Activated T-helper 2 cell treated with anti-CD3 and anti-CD28 coated beads, Interferon-gamma antibody, Interleukin-2, Interleukin-4, amounts not matched to agents 10 μg/mL and 5 μg/mL and 100 μg/mL, durations not matched to agents 14 hours and 24 hours and 36 hours (primary cell): ENCODE measurements at regions not wholly inside any gene's neighbourhood (a gene's known extent, or its start where the extent isn't known, plus 50 kb on each side); places are given as distances from the start of the nearest gene placed in this dataset.

ENCODE experiments used
- DNase-seq: peaks from one replicate; pipeline ENCODE4 v3.0.0; 2021; ENCODE audit warnings: low spot score
- H3K27ac Mint-ChIP-seq: one replicate; pipeline ENCODE4 v1.8.0; 2021; ENCODE audit warnings: mixed read lengths
- H3K27me3 Mint-ChIP-seq: one replicate; pipeline ENCODE4 v1.8.0; 2021; ENCODE audit warnings: low read depth, mixed read lengths
- H3K36me3 Mint-ChIP-seq: one replicate; pipeline ENCODE4 v1.8.0; 2021; ENCODE audit warnings: low read depth, mixed read lengths
- H3K4me1 Mint-ChIP-seq: one replicate; pipeline ENCODE4 v1.8.0; 2021; ENCODE audit warnings: low read depth, mixed read lengths
- H3K4me3 Mint-ChIP-seq: one replicate; pipeline ENCODE4 v1.8.0; 2021; ENCODE audit warnings: low read depth, mild to moderate bottlenecking, moderate library complexity, mixed read lengths
- H3K9me3 Mint-ChIP-seq: one replicate; pipeline ENCODE4 v1.8.0; 2021; ENCODE audit warnings: mixed read lengths
- intact Hi-C: fragments of 100-400 bp; cut with micrococcal nuclease; formaldehyde crosslinking; loops from one replicate; pipeline ENCODE4 v1.15.1; 2023

DNA sequence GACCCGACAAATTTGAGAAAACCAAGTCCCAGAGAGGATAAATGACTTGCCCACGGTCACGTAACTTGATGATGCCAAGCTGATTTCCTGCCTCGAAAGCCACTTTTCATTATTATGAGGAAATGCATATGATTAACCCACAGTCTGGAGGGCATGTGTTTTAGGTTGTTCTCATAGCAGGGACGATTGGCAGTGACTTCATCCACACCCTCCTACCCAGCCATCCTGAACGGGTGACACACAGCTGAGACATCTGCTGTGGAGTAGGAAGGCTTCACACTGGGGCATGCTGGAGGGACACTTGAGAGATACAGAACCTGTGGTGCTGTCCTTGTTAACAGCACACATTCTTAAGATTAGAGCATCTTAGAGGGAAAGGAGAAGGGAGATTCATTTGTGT lies 65.4 kb upstream of the WDFY2 start:
- H3K27ac Mint-ChIP-seq = no peak overlapping the region
- H3K4me3 Mint-ChIP-seq = no peak overlapping the region
- peaks cover 27% of the 10 kb centered on the region for H3K4me1 Mint-ChIP-seq
- intact Hi-C loops = no loop called here
- no peaks in the 10 kb centered on the region for H3K27me3 Mint-ChIP-seq
- H3K9me3 Mint-ChIP-seq = no peaks in the 10 kb centered on the region
- no peak for DNase-seq
- no peaks in the 10 kb centered on the region for H3K36me3 Mint-ChIP-seq

DNA sequence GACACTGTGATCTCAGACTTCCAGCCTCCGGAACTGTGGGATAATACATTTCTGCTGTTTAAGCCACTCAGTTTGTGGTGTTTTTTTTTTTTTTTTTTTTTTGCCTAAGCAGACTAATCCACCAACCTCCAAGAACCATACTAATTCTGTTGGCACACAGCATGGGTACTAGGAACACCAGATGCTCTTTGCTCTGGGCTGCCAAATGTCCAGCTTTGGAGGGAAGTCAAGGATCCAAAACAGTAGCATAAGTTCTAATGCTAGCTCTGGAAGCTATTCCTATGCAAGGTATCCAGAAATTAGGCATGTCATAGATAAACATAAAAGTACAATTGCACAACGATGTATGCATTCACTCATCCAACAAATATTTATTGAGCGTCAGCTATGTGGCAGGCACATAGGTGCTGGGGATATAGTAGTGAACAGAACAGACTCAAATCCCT lies 64.5 kb upstream of the WDFY2 start:
- Mint-ChIP-seq H3K4me3 (no peak overlapping the region), H3K27ac (no peak overlapping the region), H3K27me3 (no peaks in the 10 kb centered on the region), H3K9me3 (no peaks in the 10 kb centered on the region), H3K36me3 (no peaks in the 10 kb centered on the region), H3K4me1 (peaks cover 27% of the 10 kb centered on the region)
- intact Hi-C loops = no loop called here
- no peak for DNase-seq

DNA sequence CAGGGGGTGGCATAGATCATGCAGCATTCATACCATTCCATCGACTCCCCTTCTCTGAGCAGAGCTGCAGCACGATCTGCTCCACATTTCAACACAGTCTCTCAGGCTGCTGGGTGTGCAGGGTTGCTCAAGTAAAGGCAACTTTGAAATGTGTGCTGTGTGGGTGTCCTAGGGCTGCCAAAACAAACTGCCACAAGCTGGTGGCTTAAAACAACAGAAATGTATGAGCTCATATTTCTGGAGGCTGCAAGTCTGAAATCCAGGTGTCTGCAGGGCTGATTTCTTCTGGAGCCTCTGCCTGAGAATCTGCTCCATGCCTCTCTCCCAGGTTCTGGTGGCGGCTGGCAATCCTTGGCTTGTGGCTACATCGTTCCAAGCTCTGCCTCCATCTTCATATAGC lies 63.7 kb upstream of the WDFY2 start:
- Mint-ChIP-seq H3K9me3 (no peaks in the 10 kb centered on the region), H3K27ac (no peak overlapping the region)
- intact Hi-C loops = no loop called here

DNA sequence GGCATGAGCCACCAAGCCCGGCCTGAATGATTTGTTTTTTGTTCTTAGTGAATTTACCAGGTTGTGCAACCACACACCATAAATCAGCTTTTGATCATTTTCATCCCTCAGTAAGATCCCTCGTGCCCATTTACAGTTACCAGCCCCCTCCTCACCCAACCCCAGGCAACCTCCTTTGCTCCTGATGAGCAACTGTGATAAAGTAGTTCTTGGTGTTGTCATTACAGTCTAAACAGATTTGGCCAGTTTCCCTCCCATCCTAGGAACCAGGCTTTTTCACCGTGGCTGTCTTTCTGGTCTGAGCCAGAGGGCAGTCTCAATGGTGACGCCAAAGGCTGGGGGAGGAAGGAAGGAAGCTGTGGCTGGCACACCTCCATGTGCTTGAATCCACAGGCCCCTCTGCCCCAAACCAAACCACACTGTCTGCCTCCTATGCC lies 61.2 kb upstream of the WDFY2 start:
- no peaks in the 10 kb centered on the region for H3K9me3 Mint-ChIP-seq
- H3K4me1 Mint-ChIP-seq = peaks cover 24% of the 10 kb centered on the region
- no peak for DNase-seq
- intact Hi-C loops = loop anchor here (1.0 kb wide), 1 partner anchor 21 kb away; no protein-coding TSS in a partner anchor
- no peaks in the 10 kb centered on the region for H3K36me3 Mint-ChIP-seq
- H3K4me3 Mint-ChIP-seq = no peak overlapping the region
- no peak overlapping the region for H3K27ac Mint-ChIP-seq
- H3K27me3 Mint-ChIP-seq = no peaks in the 10 kb centered on the region

More for the DNA sequence above, 63.7 kb upstream of the WDFY2 start:
- Mint-ChIP-seq H3K27me3 (no peaks in the 10 kb centered on the region), H3K36me3 (no peaks in the 10 kb centered on the region), H3K4me3 (no peak overlapping the region), H3K4me1 (peaks cover 27% of the 10 kb centered on the region)
- DNase-seq = no peak

DNA sequence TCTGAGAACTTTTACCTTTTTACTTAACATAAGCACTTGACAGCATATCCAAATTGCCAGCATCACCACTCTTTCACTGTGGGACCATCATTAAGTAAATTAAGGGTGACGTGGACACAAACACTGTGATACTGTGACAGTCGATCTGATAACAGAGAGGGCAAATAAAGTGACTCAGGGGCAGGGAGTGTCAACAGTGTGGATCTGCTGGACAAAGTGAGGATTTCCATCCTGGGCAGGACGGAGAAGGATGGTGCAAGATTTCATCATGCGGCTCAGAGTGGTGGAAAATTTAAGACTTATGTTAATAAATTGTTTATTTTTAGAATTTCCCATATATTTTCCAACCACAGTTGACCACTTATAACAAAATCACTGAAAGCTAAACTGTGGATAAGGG lies 60.0 kb upstream of the WDFY2 start:
- Mint-ChIP-seq H3K27me3 (no peaks in the 10 kb centered on the region), H3K36me3 (peaks cover 5% of the 10 kb centered on the region), H3K27ac (no peak overlapping the region), H3K4me1 (peaks cover 17% of the 10 kb centered on the region), H3K4me3 (no peak overlapping the region), H3K9me3 (peaks cover 6% of the 10 kb centered on the region)
- DNase-seq = no peak
- intact Hi-C loops = loop anchor here (2.0 kb wide), 3 partner anchors 38 to 72 kb away; partner anchors contain the start of genes INTS6 and WDFY2

DNA sequence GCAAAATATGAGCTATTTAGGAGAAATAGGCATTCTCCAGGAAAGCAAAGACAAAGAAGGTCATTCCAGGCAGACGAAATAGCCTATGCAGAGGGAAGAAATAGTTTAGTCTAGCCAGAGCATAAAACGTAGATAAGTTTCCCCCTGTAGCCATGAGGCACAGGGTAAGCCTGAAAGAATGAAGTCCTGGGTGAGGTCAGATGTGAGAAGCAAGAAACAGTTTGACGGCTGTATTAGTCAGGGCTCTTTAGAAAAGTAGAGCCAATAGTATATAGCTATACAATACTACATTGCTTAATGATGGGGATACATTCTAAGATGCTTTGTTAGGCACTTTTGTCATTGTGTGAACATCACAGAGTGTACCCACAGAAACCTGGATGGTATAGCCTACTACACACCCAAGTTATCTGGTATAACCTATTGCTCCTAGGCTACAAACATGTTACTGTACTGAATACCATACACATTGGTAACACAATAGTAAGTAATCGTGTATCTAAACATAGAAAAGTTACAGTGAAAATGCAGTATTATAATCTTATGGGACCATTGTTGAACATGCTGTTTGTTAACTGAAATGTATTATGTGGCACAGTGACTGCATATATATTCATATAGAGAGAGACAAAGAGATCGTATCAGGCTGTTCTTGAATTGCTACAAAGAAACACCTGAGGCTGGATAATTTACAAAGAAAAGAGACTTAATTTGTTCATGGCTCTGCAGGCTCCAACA lies 59.3 kb upstream of the WDFY2 start:
- H3K9me3 Mint-ChIP-seq = peaks cover 7% of the 10 kb centered on the region
- H3K27me3 Mint-ChIP-seq = no peaks in the 10 kb centered on the region
- peaks cover 9% of the 10 kb centered on the region for H3K36me3 Mint-ChIP-seq
- no peak for DNase-seq
- peaks cover 17% of the 10 kb centered on the region for H3K4me1 Mint-ChIP-seq
- no peak overlapping the region for H3K4me3 Mint-ChIP-seq
- intact Hi-C loops = loop anchor here (2.0 kb wide), 3 partner anchors 38 to 72 kb away; partner anchors contain the start of genes INTS6 and WDFY2
- H3K27ac Mint-ChIP-seq = no peak overlapping the region

DNA sequence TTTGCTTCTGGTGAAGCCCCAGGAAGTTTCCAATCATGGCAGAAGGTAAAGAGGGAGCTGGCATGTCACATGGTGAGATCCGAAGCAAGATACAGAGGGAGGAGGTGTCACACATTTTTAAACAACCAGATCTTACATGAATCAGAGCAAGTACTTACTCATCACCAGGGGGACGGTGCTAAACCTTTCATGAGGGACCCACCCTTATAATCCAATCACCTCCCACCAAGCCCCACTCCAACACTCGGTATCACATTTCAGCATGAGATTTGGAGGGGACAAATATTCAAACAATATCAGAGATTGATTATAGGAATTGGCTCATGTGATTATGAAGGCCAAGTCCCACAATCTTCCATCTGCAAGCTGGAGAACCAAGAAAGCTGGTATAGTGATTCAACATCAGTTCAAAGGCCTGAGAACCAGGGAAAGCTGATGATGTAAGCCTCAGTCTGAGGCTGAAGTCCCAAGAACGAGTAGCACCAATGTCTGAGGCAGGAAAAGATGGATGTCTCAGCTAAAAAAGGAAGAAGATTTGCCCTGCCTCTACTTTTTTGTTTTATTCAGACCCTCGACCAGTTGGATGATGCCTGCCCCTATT lies 58.6 kb upstream of the WDFY2 start:
- Mint-ChIP-seq H3K4me1 (peaks cover 11% of the 10 kb centered on the region), H3K27me3 (no peaks in the 10 kb centered on the region), H3K27ac (no peak overlapping the region), H3K36me3 (peaks cover 14% of the 10 kb centered on the region), H3K9me3 (peaks cover 14% of the 10 kb centered on the region), H3K4me3 (no peak overlapping the region)
- DNase-seq = no peak
- intact Hi-C loops = loop anchor here (2.0 kb wide), 3 partner anchors 37 to 73 kb away; partner anchors contain the start of genes INTS6 and WDFY2

DNA sequence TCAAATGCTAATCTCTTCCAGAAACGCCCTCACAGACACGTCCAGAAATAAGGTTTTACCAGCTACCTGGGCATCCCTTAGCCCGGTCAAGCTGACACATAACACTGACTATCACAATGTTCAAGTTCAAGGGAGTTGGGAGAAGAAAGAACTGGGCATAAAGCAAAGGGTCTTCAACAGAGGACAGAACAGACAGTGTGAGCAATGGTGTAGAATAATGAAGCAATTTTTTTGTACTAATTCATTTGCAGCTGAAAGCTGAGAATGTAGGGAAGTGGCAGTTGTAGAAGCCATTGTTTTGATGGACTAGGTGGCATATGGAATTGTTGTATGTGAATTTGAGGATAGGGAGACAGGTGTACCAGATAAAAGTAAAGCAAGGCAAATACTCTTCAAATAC lies 58.1 kb upstream of the WDFY2 start:
- intact Hi-C loops = no loop called here
- Mint-ChIP-seq H3K4me3 (no peak overlapping the region), H3K27ac (no peak overlapping the region), H3K27me3 (no peaks in the 10 kb centered on the region), H3K36me3 (peaks cover 18% of the 10 kb centered on the region), H3K4me1 (peaks cover 9% of the 10 kb centered on the region), H3K9me3 (peaks cover 19% of the 10 kb centered on the region)
- DNase-seq = no peak

DNA sequence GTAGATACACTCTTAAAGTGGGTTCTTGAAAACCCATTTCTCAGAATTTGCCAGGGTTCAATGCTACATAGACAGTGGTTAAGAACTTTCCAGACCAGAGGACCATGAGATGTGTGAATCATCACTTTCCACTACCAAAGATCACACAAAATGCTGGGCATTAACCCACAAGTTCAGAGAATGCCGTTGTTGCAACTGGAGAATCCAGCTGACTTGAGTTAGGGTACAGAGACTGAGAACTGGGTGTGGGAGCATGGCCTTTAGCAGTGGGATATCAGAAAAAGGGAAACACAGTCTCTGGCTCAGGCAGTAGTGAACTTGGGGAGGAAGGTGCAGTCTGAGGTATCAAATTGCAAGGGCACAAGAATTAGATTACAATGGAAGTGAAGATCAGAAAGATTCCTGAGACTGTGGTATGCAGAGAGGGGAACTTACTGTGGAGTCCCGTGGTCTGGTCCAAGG lies 51.5 kb upstream of the WDFY2 start:
- H3K9me3 Mint-ChIP-seq = peaks cover 29% of the 10 kb centered on the region
- peak overlapping the region; percentile 62 for H3K27ac Mint-ChIP-seq
- peaks cover 31% of the 10 kb centered on the region for H3K4me1 Mint-ChIP-seq
- no peak overlapping the region for H3K4me3 Mint-ChIP-seq
- peaks cover 18% of the 10 kb centered on the region for H3K36me3 Mint-ChIP-seq
- no peak for DNase-seq
- intact Hi-C loops = no loop called here
- H3K27me3 Mint-ChIP-seq = no peaks in the 10 kb centered on the region

DNA sequence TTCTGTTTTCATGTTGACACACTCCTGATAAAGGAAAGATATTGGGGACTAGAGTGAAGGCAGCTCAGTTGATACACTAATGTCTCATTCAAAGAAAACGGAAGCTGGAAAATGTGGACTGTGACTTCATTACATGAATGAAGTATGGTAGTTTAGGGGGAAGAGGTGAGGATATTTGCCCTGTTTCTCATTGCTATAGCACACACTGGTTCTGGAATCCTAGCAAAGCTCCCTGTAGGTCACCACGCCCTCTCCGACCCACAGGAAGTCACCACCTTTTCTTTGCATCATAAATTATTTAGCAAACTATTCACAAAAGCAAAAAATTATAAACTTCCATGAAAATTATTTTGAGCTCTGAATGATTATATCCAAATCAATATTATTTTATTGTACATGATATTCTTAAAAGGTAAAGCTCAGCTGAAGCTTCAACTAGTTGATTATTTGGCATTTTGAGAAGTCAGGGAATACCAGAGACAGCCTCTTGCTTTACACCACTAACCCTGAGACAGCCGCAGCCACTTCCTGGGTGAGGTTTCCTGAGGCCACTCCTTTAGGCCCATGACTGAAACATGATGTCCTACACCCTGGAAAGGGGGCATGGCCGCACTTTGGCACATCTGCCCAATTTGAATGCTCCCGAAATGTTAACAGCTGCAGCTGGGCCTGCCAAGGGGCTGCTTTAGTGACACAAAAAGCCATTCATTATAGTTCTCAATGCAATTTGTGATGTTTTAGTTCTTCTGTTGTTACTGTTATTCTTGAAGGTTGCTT lies 50.0 kb upstream of the WDFY2 start:
- Mint-ChIP-seq H3K36me3 (peaks cover 14% of the 10 kb centered on the region), H3K27ac (peak overlapping the region; percentile 28), H3K4me3 (peak overlapping the region; percentile 15), H3K27me3 (no peaks in the 10 kb centered on the region), H3K4me1 (peaks cover 36% of the 10 kb centered on the region), H3K9me3 (peaks cover 24% of the 10 kb centered on the region)
- DNase-seq = peak; percentile 33
- intact Hi-C loops = no loop called here
